HT1080 (cell line): ENCODE measurements at regions not wholly inside any gene's neighbourhood (a gene's known extent, or its start where the extent isn't known, plus 50 kb on each side); places are given as distances from the start of the nearest gene placed in this dataset.
"Not testable (repeated sequence)": the region's sequence is repeated elsewhere in the genome, so short reads cannot be mapped to it uniquely, and the experiment has no call there.

Source experiments
- DNase-seq: peaks from one replicate; pipeline ENCODE4 v3.0.0-alpha.2; 2015; ENCODE audit warnings: low read depth

GRCh38 chr6:78502386-78502887, 364.9 kb upstream of the IRAK1BP1 start:
- DNase-seq = no peak

- peak; percentile 28 for DNase-seq
Measured at GRCh38 chr6:78505178-78505577, 362.2 kb upstream of the IRAK1BP1 start.

- DNase-seq = no peak
Measured at GRCh38 chr6:78511009-78511408, 356.3 kb upstream of the IRAK1BP1 start.

GRCh38 chr6:78513856-78514255, 353.5 kb upstream of the IRAK1BP1 start:
- no peak for DNase-seq

GRCh38 chr6:78515271-78515670, 352.1 kb upstream of the IRAK1BP1 start:
- DNase-seq = no peak

- no peak for DNase-seq
Measured at GRCh38 chr6:78517399-78517798, 350.0 kb upstream of the IRAK1BP1 start.

GRCh38 chr6:78523622-78524021, 343.7 kb upstream of the IRAK1BP1 start:
- DNase-seq = no peak

GRCh38 chr6:78525976-78526375, 341.4 kb upstream of the IRAK1BP1 start:
- DNase-seq = no peak

GRCh38 chr6:78526432-78526831, 340.9 kb upstream of the IRAK1BP1 start:
- no peak for DNase-seq

GRCh38 chr6:78528926-78529325, 338.4 kb upstream of the IRAK1BP1 start:
- DNase-seq = no peak

- DNase-seq = no peak
Measured at GRCh38 chr6:78530208-78530607, 337.1 kb upstream of the IRAK1BP1 start.

- no peak for DNase-seq
Measured at GRCh38 chr6:78533426-78533825, 333.9 kb upstream of the IRAK1BP1 start.

GRCh38 chr6:78533876-78534275, 333.5 kb upstream of the IRAK1BP1 start:
- no peak for DNase-seq

GRCh38 chr6:78538002-78538401, 329.3 kb upstream of the IRAK1BP1 start:
- DNase-seq = peak; percentile 64

- DNase-seq = not testable (repeated sequence)
Measured at GRCh38 chr6:78547636-78548035, 319.7 kb upstream of the IRAK1BP1 start.

GRCh38 chr6:78551361-78551760, 316.0 kb upstream of the IRAK1BP1 start:
- DNase-seq = no peak

GRCh38 chr6:78552435-78552834, 314.9 kb upstream of the IRAK1BP1 start:
- no peak for DNase-seq

- DNase-seq = no peak
Measured at GRCh38 chr6:78554341-78554740, 313.0 kb upstream of the IRAK1BP1 start.

- no peak for DNase-seq
Measured at GRCh38 chr6:78559056-78559455, 308.3 kb upstream of the IRAK1BP1 start.

- peak; percentile 33 for DNase-seq
Measured at GRCh38 chr6:78561015-78561414, 306.3 kb upstream of the IRAK1BP1 start.

GRCh38 chr6:78565997-78566396, 301.4 kb upstream of the IRAK1BP1 start:
- DNase-seq = no peak

- DNase-seq = no peak
Measured at GRCh38 chr6:78570044-78570443, 297.3 kb upstream of the IRAK1BP1 start.

GRCh38 chr6:78577585-78577984, 289.8 kb upstream of the IRAK1BP1 start:
- DNase-seq = no peak

- DNase-seq = no peak
Measured at GRCh38 chr6:78578430-78578829, 288.9 kb upstream of the IRAK1BP1 start.
